K562 (cell line): ENCODE measurements at regions not wholly inside any gene's neighbourhood (a gene's known extent, or its start where the extent isn't known, plus 50 kb on each side); places are given as distances from the start of the nearest gene placed in this dataset.

ENCODE experiments used
- EZH2 ChIP-seq: IDR thresholded peaks from 2 replicates; pipeline ENCODE4 v1.6.1; 2012; ENCODE audit warnings: low read depth, mild to moderate bottlenecking, inconsistent platforms, low read length, borderline replicate concordance
- KLF10 ChIP-seq: fragments of 250-450 bp; sonication (Bioruptor Pico); IDR thresholded peaks from 2 replicates; pipeline ENCODE4 v1.6.1; 2021; ENCODE audit warnings: matching md5 sums
- NFATC3 ChIP-seq: fragments of 450-650 bp; IDR thresholded peaks from 2 replicates; pipeline ENCODE4 v1.6.1; 2017; ENCODE audit warnings: mild to moderate bottlenecking
- POLR2AphosphoS5 ChIP-seq: IDR thresholded peaks from 2 replicates; pipeline ENCODE4 v1.6.1; 2011; ENCODE audit warnings: mild to moderate bottlenecking, low read depth, low read length, moderate library complexity; ENCODE audit not compliant: control insufficient read depth, insufficient read depth
- RBFOX2 ChIP-seq: fragments of 200-400 bp; formaldehyde crosslinking; IDR thresholded peaks from 2 replicates; pipeline ENCODE4 v1.6.1; 2017; ENCODE audit warnings: low read depth, mild to moderate bottlenecking, low read length, moderate library complexity
- YBX1 ChIP-seq: fragments of 450-650 bp; IDR thresholded peaks from 2 replicates; pipeline ENCODE4 v1.7.1; 2016; ENCODE audit warnings: mild to moderate bottlenecking
- TF ChIP-seq, protein P1 (sequence below), 3 experiments: IDR thresholded peaks in 2 of 3; conservative IDR thresholded peaks in 1 of 3; 2 replicates each; pipeline ENCODE4 v1.5.1; 2011 to 2012; ENCODE audit warnings: low read length in 3 of 3, mild to moderate bottlenecking in 3 of 3, control low read depth in 2 of 3, improper control_type of control experiment in 1 of 3, inconsistent platforms in 1 of 3, low read depth in 1 of 3, mixed read lengths in 1 of 3, moderate library complexity in 1 of 3; ENCODE audit not compliant: insufficient read depth in 2 of 3
- TF ChIP-seq, protein P2 (sequence below): fragments of 250-450 bp; sonication (Bioruptor Pico); IDR thresholded peaks from 2 replicates; pipeline ENCODE4 v1.5.0; 2020; ENCODE audit warnings: mild to moderate bottlenecking

DNA sequence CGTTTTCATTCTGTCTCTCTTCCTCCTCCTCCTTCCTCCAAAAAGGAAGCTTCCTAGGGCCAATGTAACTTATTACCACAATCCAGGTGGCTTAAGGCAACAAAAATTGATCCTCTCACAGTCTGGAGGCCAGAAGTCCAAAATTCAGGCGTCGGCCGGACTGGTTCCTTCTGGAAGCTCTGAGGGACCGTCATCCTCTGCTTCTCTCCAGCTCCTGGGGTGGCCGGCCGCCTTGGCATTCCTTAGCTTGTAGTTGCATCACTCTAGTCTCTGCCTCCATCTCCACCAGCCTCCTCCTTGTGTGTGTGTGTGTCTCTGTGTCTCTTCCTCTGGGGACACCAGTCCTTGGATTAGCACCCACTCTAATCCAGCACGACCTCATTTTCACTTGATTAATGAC lies 89.0 kb upstream of the NPTX2 start:
- TF ChIP-seq, protein P1, sequence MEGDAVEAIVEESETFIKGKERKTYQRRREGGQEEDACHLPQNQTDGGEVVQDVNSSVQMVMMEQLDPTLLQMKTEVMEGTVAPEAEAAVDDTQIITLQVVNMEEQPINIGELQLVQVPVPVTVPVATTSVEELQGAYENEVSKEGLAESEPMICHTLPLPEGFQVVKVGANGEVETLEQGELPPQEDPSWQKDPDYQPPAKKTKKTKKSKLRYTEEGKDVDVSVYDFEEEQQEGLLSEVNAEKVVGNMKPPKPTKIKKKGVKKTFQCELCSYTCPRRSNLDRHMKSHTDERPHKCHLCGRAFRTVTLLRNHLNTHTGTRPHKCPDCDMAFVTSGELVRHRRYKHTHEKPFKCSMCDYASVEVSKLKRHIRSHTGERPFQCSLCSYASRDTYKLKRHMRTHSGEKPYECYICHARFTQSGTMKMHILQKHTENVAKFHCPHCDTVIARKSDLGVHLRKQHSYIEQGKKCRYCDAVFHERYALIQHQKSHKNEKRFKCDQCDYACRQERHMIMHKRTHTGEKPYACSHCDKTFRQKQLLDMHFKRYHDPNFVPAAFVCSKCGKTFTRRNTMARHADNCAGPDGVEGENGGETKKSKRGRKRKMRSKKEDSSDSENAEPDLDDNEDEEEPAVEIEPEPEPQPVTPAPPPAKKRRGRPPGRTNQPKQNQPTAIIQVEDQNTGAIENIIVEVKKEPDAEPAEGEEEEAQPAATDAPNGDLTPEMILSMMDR (IDR thresholded peaks at IDR 0.05 in 2 of 3, conservative IDR thresholded peaks at IDR 0.05 in 1 of 3; ENCODE audit: insufficient read depth in 2 of 3, low read depth in 1 of 3, low read length in 3 of 3) = no peak
- TF ChIP-seq NFATC3 (no peak), RBFOX2 (no peak), EZH2 (no peak), POLR2AphosphoS5 (no peak), YBX1 (no peak), KLF10 (CRISPR knock-in tag) (no peak)
- TF ChIP-seq, protein P2, sequence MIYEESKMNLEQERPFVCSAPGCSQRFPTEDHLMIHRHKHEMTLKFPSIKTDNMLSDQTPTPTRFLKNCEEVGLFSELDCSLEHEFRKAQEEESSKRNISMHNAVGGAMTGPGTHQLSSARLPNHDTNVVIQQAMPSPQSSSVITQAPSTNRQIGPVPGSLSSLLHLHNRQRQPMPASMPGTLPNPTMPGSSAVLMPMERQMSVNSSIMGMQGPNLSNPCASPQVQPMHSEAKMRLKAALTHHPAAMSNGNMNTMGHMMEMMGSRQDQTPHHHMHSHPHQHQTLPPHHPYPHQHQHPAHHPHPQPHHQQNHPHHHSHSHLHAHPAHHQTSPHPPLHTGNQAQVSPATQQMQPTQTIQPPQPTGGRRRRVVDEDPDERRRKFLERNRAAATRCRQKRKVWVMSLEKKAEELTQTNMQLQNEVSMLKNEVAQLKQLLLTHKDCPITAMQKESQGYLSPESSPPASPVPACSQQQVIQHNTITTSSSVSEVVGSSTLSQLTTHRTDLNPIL = no peak
